HFF-Myc (cell line): ENCODE measurements at regions not wholly inside any gene's neighbourhood (a gene's known extent, or its start where the extent isn't known, plus 50 kb on each side); places are given as distances from the start of the nearest gene placed in this dataset.
"Not testable (repeated sequence)": the region's sequence is repeated elsewhere in the genome, so short reads cannot be mapped to it uniquely, and the experiment has no call there.

Experiments used
- DNase-seq: peaks from one replicate; pipeline ENCODE4 v3.0.0-alpha.2; 2011; ENCODE audit warnings: low read depth; ENCODE audit errors: extremely low read depth
- H3K4me3 ChIP-seq: replicated peaks from 2 replicates; pipeline ENCODE4 v1.5.1; 2011; ENCODE audit warnings: low read depth, mild to moderate bottlenecking, control low read depth, low read length
- CTCF ChIP-seq: IDR thresholded peaks from 2 replicates; pipeline ENCODE4 v1.5.1; 2012; ENCODE audit warnings: mild to moderate bottlenecking, low read depth, low read length, control low read depth; ENCODE audit errors: missing control alignments

GRCh38 chr14:62468946-62469345 lies 576.3 kb downstream of the KCNH5 start:
- TF ChIP-seq CTCF = no peak
- no peak for DNase-seq
- no peak overlapping the region for H3K4me3 ChIP-seq

GRCh38 chr14:62470935-62471334 lies 574.3 kb downstream of the KCNH5 start:
- no peak for TF ChIP-seq CTCF
- no peak overlapping the region for H3K4me3 ChIP-seq
- DNase-seq = no peak

- H3K4me3 ChIP-seq = no peak overlapping the region
- DNase-seq = no peak
- TF ChIP-seq CTCF = no peak
Observed at GRCh38 chr14:62491146-62491545, 554.1 kb downstream of the KCNH5 start.

GRCh38 chr14:62497708-62498107 lies 547.5 kb downstream of the KCNH5 start:
- DNase-seq = no peak
- no peak for TF ChIP-seq CTCF
- H3K4me3 ChIP-seq = no peak overlapping the region

- no peak overlapping the region for H3K4me3 ChIP-seq
- no peak for DNase-seq
- no peak for TF ChIP-seq CTCF
Observed at GRCh38 chr14:62501021-62501750, 544.1 kb downstream of the KCNH5 start.

GRCh38 chr14:62505045-62505444 lies 540.2 kb downstream of the KCNH5 start:
- no peak for TF ChIP-seq CTCF
- DNase-seq = no peak
- H3K4me3 ChIP-seq = no peak overlapping the region

- not testable (repeated sequence) for H3K4me3 ChIP-seq, DNase-seq
Observed at GRCh38 chr14:62521309-62521708, 523.9 kb downstream of the KCNH5 start.
